ENCODE measurements at regions not wholly inside any gene's neighbourhood (a gene's known extent, or its start where the extent isn't known, plus 50 kb on each side); places are given as distances from the start of the nearest gene placed in this dataset.

DNA sequence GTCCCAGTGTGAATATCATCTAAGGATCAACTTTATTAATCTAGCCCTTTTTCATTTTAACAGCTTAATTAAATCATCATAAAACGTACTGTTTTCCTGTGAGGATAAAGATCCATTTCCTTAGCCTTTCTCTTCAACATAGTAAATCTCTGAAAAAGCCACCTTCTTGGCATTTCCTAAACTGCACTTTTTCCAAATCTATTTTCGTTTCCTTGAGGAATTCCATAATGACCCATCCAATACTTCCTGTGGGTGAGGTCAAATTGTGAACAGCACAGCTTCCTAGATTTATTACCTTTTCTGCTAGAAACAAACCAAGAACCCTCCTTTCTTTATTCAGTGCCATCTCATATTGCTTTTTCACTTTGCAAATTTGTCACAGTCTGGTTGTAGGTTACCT is 129.4 kb upstream of the CNTN4 start:
- TF ChIP-seq, protein P1, sequence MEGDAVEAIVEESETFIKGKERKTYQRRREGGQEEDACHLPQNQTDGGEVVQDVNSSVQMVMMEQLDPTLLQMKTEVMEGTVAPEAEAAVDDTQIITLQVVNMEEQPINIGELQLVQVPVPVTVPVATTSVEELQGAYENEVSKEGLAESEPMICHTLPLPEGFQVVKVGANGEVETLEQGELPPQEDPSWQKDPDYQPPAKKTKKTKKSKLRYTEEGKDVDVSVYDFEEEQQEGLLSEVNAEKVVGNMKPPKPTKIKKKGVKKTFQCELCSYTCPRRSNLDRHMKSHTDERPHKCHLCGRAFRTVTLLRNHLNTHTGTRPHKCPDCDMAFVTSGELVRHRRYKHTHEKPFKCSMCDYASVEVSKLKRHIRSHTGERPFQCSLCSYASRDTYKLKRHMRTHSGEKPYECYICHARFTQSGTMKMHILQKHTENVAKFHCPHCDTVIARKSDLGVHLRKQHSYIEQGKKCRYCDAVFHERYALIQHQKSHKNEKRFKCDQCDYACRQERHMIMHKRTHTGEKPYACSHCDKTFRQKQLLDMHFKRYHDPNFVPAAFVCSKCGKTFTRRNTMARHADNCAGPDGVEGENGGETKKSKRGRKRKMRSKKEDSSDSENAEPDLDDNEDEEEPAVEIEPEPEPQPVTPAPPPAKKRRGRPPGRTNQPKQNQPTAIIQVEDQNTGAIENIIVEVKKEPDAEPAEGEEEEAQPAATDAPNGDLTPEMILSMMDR (IDR thresholded peaks at IDR 0.05; ENCODE audit: low read depth, low read length): no peak
- H3K4me3 ChIP-seq (ENCODE audit: low read depth, low read length): no peak overlapping the region
- no peak for DNase-seq (ENCODE audit: low read depth, low spot score)
- H3K27me3 ChIP-seq (ENCODE audit: control insufficient read depth, insufficient read depth, low read length): no peaks in the 10 kb centered on the region
- POLR2A ChIA-PET: no interaction called here
- H3K9me3 ChIP-seq (ENCODE audit: control insufficient read depth, insufficient read depth, low read length): peaks cover 19% of the 10 kb centered on the region
- CTCF ChIA-PET: no interaction called here
- no peak overlapping the region for H3K27ac ChIP-seq (ENCODE audit: low read depth, low read length)

DNA sequence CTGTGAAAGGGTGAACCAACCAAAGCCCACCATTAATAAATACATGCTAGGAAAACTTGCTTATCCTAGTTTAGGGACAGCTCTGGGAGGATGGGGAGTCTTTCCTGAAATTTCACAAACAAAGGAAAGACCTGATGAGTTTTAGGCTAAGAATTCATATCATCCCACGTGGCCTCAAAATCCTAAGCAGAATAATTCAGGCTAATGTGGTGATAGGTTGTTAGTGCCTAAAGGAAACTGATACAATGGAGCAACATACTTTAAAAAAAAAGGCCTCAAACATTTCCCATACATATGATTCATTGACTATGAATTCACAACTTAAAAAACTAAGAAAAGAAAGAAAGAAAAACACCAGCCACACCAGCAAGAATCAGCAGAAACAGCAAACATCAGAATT is 126.9 kb upstream of the CNTN4 start:
- TF ChIP-seq, protein P1 (IDR thresholded peaks at IDR 0.05; ENCODE audit: low read depth, low read length): no peak
- Histone ChIP-seq H3K9me3 (ENCODE audit: control insufficient read depth, insufficient read depth, low read length) (peaks cover 15% of the 10 kb centered on the region; the same call in 1 of the 2 replicates), H3K4me3 (ENCODE audit: low read depth, low read length) (no peak overlapping the region), H3K27ac (ENCODE audit: low read depth, low read length) (no peak overlapping the region), H3K27me3 (ENCODE audit: control insufficient read depth, insufficient read depth, low read length) (no peaks in the 10 kb centered on the region)
- CTCF ChIA-PET: no interaction called here
- no peak for DNase-seq (ENCODE audit: low read depth, low spot score)
- POLR2A ChIA-PET: no interaction called here

DNA sequence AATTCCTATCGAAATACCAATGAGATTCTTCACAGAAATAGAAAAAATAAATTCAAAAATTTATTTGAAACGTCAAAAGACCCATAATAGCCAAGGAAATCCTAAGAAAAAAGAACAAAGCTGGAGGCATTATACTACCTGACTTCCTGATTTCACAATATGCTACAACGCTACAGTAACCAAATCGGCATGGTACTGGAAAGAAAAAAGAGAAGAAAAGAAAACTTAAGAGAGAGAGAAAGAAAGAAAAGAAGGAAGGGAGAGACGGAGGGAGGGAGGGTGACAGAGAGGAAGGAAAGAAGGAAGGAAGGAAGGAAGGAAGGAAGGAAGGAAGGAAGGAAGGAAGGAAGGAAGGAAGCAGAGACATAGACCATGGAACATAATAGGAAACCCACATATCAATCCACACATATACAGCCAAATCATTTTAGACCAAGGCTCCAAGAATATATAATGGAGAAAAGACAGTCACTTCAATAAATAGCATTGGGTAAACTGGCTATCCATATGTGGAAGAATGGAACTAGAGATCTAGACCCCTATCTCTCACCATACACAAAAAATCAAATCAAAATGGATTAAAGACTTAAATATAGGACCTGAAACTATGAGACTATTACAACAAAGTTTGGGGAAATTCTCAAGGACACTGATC is 118.6 kb upstream of the CNTN4 start:
- no peaks in the 10 kb centered on the region for H3K27me3 ChIP-seq (ENCODE audit: control insufficient read depth, insufficient read depth, low read length)
- H3K4me3 ChIP-seq (ENCODE audit: low read depth, low read length): no peak overlapping the region
- ChIA-PET CTCF (no interaction called here), POLR2A (no interaction called here)
- H3K27ac ChIP-seq (ENCODE audit: low read depth, low read length): no peak overlapping the region
- TF ChIP-seq, protein P1 (IDR thresholded peaks at IDR 0.05; ENCODE audit: low read depth, low read length): no peak
- peaks cover 7% of the 10 kb centered on the region for H3K9me3 ChIP-seq (ENCODE audit: control insufficient read depth, insufficient read depth, low read length)
- DNase-seq (ENCODE audit: low read depth, low spot score): no peak

GRCh38 chr3:1987980-1988379 is 110.7 kb upstream of the CNTN4 start:
- H3K9me3 ChIP-seq (ENCODE audit: control insufficient read depth, insufficient read depth, low read length): peaks cover 13% of the 10 kb centered on the region
- H3K27ac ChIP-seq (ENCODE audit: low read depth, low read length): no peak overlapping the region
- H3K27me3 ChIP-seq (ENCODE audit: control insufficient read depth, insufficient read depth, low read length): no peaks in the 10 kb centered on the region
- POLR2A ChIA-PET: no interaction called here
- H3K4me3 ChIP-seq (ENCODE audit: low read depth, low read length): no peak overlapping the region
- no peak for DNase-seq (ENCODE audit: low read depth, low spot score)
- TF ChIP-seq, protein P1 (IDR thresholded peaks at IDR 0.05; ENCODE audit: low read depth, low read length): no peak
- CTCF ChIA-PET: no interaction called here

DNA sequence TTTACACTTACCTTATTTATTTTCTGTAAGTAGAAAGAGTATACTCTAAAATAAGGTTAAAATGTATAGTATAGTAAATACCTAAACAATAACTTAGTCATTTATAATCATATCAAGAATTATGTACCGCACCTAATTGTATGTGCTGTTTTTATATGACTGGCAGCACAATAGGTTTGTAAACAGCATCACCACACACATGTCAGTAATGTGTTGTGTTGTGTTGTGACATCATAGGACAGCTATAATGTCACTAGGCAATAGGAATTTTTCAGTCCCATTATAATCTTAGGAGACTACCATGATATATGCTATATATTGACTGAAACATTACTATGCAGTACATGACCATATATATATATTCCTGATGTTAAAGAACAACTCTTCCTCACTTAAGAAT is 99.9 kb upstream of the CNTN4 start:
- ChIA-PET POLR2A (no interaction called here), CTCF (no interaction called here)
- TF ChIP-seq, protein P1 (IDR thresholded peaks at IDR 0.05; ENCODE audit: low read depth, low read length): no peak

More for the DNA sequence above, 99.9 kb upstream of the CNTN4 start:
- Histone ChIP-seq H3K27ac (ENCODE audit: low read depth, low read length) (no peak overlapping the region), H3K4me3 (ENCODE audit: low read depth, low read length) (no peak overlapping the region), H3K9me3 (ENCODE audit: control insufficient read depth, insufficient read depth, low read length) (no peaks in the 10 kb centered on the region), H3K27me3 (ENCODE audit: control insufficient read depth, insufficient read depth, low read length) (no peaks in the 10 kb centered on the region)
- DNase-seq (ENCODE audit: low read depth, low spot score): no peak
